Mesothelial cell of epicardium (in vitro differentiated cells): ENCODE measurements at regions not wholly inside any gene's neighbourhood (a gene's known extent, or its start where the extent isn't known, plus 50 kb on each side); places are given as distances from the start of the nearest gene placed in this dataset.
"Not testable (repeated sequence)": the region's sequence is repeated elsewhere in the genome, so short reads cannot be mapped to it uniquely, and the experiment has no call there.

ENCODE experiments used
- DNase-seq, 2 experiments: peaks; one replicate each; pipeline ENCODE4 v3.0.0; 2021; ENCODE audit warnings: low spot score in 2 of 2; ENCODE audit not compliant: unreplicated experiment in 2 of 2
- H3K27ac Mint-ChIP-seq: 2 replicates; pipeline ENCODE4 v1.8.0; 2021; ENCODE audit warnings: mixed read lengths
- H3K27me3 Mint-ChIP-seq: 2 replicates; pipeline ENCODE4 v1.8.0; 2021; ENCODE audit warnings: low read depth, mixed read lengths
- H3K36me3 Mint-ChIP-seq: 2 replicates; pipeline ENCODE4 v1.8.0; 2021; ENCODE audit warnings: mixed read lengths
- H3K4me1 Mint-ChIP-seq: 2 replicates; pipeline ENCODE4 v1.8.0; 2021; ENCODE audit warnings: mixed read lengths
- H3K4me3 Mint-ChIP-seq: 2 replicates; pipeline ENCODE4 v1.8.0; 2021; ENCODE audit warnings: mild to moderate bottlenecking, moderate library complexity, mixed read lengths
- H3K9me3 Mint-ChIP-seq: 2 replicates; pipeline ENCODE4 v1.8.0; 2021; ENCODE audit warnings: mixed read lengths
- TF ChIP-seq, protein P1 (sequence below): fragments of 200-600 bp; sonication (generic); IDR thresholded peaks from one replicate; pipeline ENCODE4 v1.5.0; 2021; ENCODE audit warnings: antibody characterized with exemption; ENCODE audit not compliant: unreplicated experiment

DNA sequence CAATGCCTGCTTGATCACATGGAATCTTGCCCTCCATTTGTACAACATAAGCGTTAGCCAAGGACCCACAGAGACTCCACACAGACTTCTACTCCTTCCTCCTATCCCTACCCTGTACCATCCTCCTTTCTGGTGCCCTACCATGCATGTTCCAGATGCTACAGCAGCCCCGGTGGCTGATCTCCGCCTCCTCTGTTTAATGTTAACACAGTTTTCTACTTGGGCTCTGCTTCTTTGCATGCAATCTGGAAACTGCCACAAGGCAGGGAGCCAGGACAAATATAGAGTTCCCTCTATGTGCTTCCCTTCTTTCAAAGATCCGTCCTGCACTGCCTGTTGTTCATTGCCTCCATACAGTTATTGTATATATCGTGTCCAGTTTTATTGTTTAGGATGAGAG, 368.6 kb upstream of the TENM3 start:
- Mint-ChIP-seq H3K4me3 (no peak overlapping the region), H3K9me3 (peaks cover 7% of the 10 kb centered on the region), H3K4me1 (no peaks in the 10 kb centered on the region), H3K36me3 (peaks cover 3% of the 10 kb centered on the region), H3K27ac (no peak overlapping the region), H3K27me3 (no peaks in the 10 kb centered on the region)
- TF ChIP-seq, protein P1, sequence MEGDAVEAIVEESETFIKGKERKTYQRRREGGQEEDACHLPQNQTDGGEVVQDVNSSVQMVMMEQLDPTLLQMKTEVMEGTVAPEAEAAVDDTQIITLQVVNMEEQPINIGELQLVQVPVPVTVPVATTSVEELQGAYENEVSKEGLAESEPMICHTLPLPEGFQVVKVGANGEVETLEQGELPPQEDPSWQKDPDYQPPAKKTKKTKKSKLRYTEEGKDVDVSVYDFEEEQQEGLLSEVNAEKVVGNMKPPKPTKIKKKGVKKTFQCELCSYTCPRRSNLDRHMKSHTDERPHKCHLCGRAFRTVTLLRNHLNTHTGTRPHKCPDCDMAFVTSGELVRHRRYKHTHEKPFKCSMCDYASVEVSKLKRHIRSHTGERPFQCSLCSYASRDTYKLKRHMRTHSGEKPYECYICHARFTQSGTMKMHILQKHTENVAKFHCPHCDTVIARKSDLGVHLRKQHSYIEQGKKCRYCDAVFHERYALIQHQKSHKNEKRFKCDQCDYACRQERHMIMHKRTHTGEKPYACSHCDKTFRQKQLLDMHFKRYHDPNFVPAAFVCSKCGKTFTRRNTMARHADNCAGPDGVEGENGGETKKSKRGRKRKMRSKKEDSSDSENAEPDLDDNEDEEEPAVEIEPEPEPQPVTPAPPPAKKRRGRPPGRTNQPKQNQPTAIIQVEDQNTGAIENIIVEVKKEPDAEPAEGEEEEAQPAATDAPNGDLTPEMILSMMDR = no peak
- DNase-seq = no peak

DNA sequence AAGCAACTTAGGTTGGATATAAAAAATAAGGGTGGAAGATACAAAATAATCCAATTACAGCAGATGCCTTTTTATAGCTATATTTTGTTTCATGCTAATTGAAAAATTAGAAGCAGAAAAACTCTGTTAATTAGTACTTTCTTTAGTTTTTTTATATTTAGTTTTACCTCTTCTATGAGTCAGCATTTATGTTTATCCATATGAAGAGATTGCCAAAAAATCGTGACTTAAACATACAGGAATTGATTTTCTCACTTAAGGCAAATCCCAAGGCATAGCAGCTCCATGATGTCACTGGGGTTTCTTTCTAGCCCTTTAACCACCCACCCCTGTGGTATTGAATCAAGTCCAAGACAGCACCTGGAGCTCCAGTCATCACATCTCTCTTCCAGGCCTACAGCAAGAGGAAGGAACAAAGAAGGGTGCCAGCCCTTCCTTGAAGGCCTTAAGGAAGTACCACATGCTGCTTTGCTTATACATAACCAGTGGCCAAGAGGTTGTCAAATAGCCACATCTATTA, 365.8 kb upstream of the TENM3 start:
- Mint-ChIP-seq H3K27me3 (no peaks in the 10 kb centered on the region), H3K27ac (no peak overlapping the region), H3K36me3 (peaks cover 3% of the 10 kb centered on the region), H3K9me3 (peaks cover 7% of the 10 kb centered on the region), H3K4me1 (peaks cover 9% of the 10 kb centered on the region), H3K4me3 (no peak overlapping the region)
- TF ChIP-seq, protein P1 = no peak
- no peak for DNase-seq

DNA sequence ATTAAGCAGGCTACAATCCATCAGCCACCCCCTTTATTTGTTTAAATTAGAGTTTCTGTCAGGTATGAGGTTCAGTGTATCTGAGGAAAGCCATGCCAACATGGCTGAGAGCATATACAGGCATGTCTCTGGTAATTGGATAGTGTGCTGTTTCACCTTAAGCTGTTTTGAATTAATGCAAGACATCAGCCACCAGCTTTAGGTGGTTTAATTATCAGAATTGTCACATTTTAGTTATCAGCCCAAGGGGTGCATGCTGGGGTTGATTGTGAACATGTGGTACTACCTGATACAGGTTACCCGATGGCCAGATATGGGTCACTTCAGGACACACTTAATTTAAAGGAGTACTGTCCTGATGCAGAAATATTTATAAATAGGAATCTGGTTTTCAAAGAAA, 353.2 kb upstream of the TENM3 start:
- H3K4me1 Mint-ChIP-seq = peaks cover 3% of the 10 kb centered on the region
- H3K4me3 Mint-ChIP-seq = no peak overlapping the region
- DNase-seq = no peak
- H3K36me3 Mint-ChIP-seq = no peaks in the 10 kb centered on the region
- H3K27ac Mint-ChIP-seq = no peak overlapping the region
- H3K27me3 Mint-ChIP-seq = no peaks in the 10 kb centered on the region
- peaks cover 4% of the 10 kb centered on the region for H3K9me3 Mint-ChIP-seq
- TF ChIP-seq, protein P1 = no peak

DNA sequence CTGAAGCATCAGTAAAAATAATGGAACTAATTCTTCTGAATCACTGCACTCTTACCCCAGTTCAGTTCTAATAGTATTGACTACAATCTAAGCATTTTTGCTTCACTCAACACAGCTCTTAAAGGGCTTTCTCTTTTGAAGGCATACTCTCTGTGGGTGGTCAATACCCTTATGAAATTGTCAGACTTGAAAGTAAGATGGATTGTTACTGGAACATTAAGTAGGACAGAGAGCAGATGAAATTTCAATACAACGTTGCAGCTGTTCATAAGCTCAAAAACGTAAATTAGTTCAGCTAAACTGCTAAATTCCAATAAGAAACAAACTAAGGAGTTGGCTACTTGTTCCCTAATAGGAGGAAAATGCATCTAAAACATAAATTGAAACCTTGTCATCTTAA, 352.3 kb upstream of the TENM3 start:
- Mint-ChIP-seq H3K9me3 (peaks cover 7% of the 10 kb centered on the region), H3K4me3 (no peak overlapping the region), H3K4me1 (peaks cover 3% of the 10 kb centered on the region), H3K27ac (no peak overlapping the region), H3K36me3 (no peaks in the 10 kb centered on the region), H3K27me3 (no peaks in the 10 kb centered on the region)
- TF ChIP-seq, protein P1 = no peak
- no peak for DNase-seq

DNA sequence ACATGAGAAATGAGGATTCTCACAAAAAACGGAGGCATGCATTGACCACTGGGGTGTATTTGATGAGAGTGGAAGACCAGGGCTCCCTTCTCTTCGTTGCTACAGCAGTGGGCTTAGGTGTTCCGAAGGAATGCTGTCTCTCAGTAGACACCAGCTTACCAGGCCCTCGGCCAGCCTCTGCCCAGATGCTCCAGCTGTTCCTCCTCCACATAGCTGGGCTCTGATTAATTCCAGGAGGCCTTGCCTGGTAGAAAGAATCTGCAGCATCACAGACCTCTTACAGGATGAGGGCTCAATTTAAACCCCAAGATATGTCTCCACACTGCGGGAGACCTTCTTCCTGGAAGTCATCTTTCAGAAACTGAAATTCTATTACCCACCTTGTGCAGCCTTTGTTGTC, 346.6 kb upstream of the TENM3 start:
- no peak for DNase-seq
- H3K4me1 Mint-ChIP-seq = peaks cover 16% of the 10 kb centered on the region
- TF ChIP-seq, protein P1 = no peak
- no peak overlapping the region for H3K27ac Mint-ChIP-seq
- peaks cover 5% of the 10 kb centered on the region for H3K9me3 Mint-ChIP-seq
- H3K4me3 Mint-ChIP-seq = no peak overlapping the region
- no peaks in the 10 kb centered on the region for H3K36me3 Mint-ChIP-seq
- no peaks in the 10 kb centered on the region for H3K27me3 Mint-ChIP-seq

DNA sequence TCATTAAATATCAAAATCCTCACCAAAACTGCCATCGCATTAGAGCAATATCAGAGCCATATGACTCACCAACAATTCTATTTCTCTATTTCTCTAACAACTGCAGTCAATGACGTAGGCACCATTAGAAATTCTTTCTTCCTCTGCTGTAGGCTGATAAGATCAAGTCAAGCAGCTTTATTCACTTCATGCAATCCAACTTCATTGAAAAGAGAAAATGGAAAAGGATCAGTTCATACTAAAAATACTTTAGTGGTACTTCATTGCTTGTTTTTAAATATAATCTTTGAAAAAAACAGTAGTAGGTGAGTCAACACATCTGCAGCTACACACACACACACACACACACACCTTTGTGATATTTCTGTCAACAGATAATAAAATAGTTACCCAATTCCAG, 345.3 kb upstream of the TENM3 start:
- TF ChIP-seq, protein P1 = no peak
- peaks cover 16% of the 10 kb centered on the region for H3K4me1 Mint-ChIP-seq
- peaks cover 11% of the 10 kb centered on the region for H3K9me3 Mint-ChIP-seq
- no peak overlapping the region for H3K4me3 Mint-ChIP-seq
- DNase-seq = no peak
- H3K27me3 Mint-ChIP-seq = no peaks in the 10 kb centered on the region
- no peak overlapping the region for H3K27ac Mint-ChIP-seq
- peaks cover 6% of the 10 kb centered on the region for H3K36me3 Mint-ChIP-seq

DNA sequence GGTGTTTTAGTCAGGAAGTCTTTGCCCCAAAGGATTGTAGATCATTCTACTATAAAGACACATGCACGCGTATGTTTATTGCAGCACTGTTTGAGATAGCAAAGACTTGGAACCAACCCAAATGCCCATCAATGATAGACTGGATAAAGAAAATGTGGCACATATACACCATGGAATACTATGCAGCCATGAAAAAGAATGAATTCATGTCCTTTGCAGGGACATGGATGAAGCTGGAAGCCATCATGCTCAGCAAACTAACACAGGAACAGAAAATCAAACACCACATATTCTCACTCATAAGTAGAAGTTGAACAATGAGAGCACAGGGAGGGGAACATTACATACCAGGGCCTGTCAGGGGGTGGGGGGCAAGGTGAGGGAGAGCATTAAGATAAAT, 340.8 kb upstream of the TENM3 start:
- not testable (repeated sequence) for DNase-seq, H3K4me3 Mint-ChIP-seq, H3K27me3 Mint-ChIP-seq, H3K27ac Mint-ChIP-seq
- peaks cover 33% of the 10 kb centered on the region for H3K9me3 Mint-ChIP-seq
- H3K4me1 Mint-ChIP-seq = peaks cover 12% of the 10 kb centered on the region
- H3K36me3 Mint-ChIP-seq = peaks cover 22% of the 10 kb centered on the region
